ENCODE measurements at regions not wholly inside any gene's neighbourhood (a gene's known extent, or its start where the extent isn't known, plus 50 kb on each side); places are given as distances from the start of the nearest gene placed in this dataset.
A peak's percentile ranks its signal among the peaks of the same experiment; 100 is the strongest.

GRCh38 chr6:22021966-22022365, 274.9 kb downstream of the PRL start:
- 59% methylated on average over 1 of the region's 1 CpG for WGBS (ENCODE audit: low lambda C conversion rate)
- POLR2A ChIA-PET: no interaction called here

DNA sequence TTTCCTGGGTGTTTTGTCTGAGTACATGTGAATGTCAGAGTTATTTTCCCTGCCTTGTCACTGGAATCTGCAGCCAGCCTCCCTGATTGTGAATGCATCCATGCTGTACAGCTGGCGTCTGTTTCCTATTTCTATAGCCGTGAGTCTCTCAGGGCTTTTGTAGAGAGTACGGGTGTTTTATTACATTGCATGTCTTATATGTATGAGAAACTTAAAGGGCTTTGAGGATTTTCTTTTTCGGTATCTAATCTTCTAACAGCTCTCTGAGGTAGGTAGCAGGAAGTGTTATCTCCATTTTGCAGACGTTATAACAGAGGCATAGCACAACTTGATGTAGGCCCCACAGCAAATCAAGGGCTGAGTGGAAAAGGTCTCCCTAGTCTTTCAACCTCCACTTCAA, 272.9 kb downstream of the PRL start:
- H3K4me1 ChIP-seq (ENCODE audit: control insufficient read depth in 1 of 2, insufficient read depth in 2 of 2, low read depth in 1 of 2, low read length in 1 of 2): peaks cover 8 to 15% of the 10 kb centered on the region in 2 experiments
- H3K9me2 ChIP-seq: no peaks in the 10 kb centered on the region
- no peak overlapping the region for H3K4me3 ChIP-seq (ENCODE audit: low read depth in 2 of 2, low read length in 1 of 2)
- no peaks in the 10 kb centered on the region for H3K79me2 ChIP-seq (ENCODE audit: insufficient read depth)
- WGBS (ENCODE audit: low lambda C conversion rate): 65% methylated on average over 5 of the region's 5 CpGs
- peak; percentile 24 for DNase-seq
- no peaks in the 10 kb centered on the region for H3K27me3 ChIP-seq (ENCODE audit: insufficient read depth)
- peaks cover 0 to 12% of the 10 kb centered on the region in 2 experiments for H3K36me3 ChIP-seq (replicated peaks in 1 of 2; ENCODE audit: control insufficient read depth in 1 of 2, insufficient read depth in 2 of 2, low read length in 1 of 2)
- ChIA-PET POLR2A (no interaction called here), CTCF (interaction anchor here (0.6 kb wide), 1 partner anchor 205 kb away, joined by 3 read pairs; no protein-coding TSS in a partner anchor)
- no peak overlapping the region for H3K4me2 ChIP-seq
- TF ChIP-seq IRF3 (IDR thresholded peaks at IDR 0.05; ENCODE audit: low read depth, low read length) (no peak), RAD21 (IDR thresholded peaks at IDR 0.05; ENCODE audit: low read length) (0 out of 2 replicates have a peak, but pooled peaks have one; percentile 6), MXI1 (IDR thresholded peaks at IDR 0.05; ENCODE audit: low read depth, low read length) (peak; percentile 49; the same call in 1 of the 2 replicates)
- no peaks in the 10 kb centered on the region for H3K9me3 ChIP-seq
- no peaks in the 10 kb centered on the region for H4K20me1 ChIP-seq (ENCODE audit: insufficient read depth)
- no peak overlapping the region for H3K9ac ChIP-seq
- peak overlapping the region in 1 of 2 experiments; percentile 43; a peak in 2 of 4 replicates for H3K27ac ChIP-seq (ENCODE audit: low read depth in 2 of 2, low read length in 1 of 2)
- H2AFZ ChIP-seq (ENCODE audit: low read depth): no peak overlapping the region
- peaks cover 5% of the 10 kb centered on the region for H3F3A ChIP-seq (replicated peaks; ENCODE audit: insufficient read depth)

More at GRCh38 chr6:22021966-22022365, 274.9 kb downstream of the PRL start:
- Histone ChIP-seq H3K4me3 (ENCODE audit: low read depth in 2 of 2, low read length in 1 of 2) (no peak overlapping the region), H3F3A (replicated peaks; ENCODE audit: insufficient read depth) (peaks cover 5% of the 10 kb centered on the region), H3K4me2 (no peak overlapping the region), H3K36me3 (replicated peaks in 1 of 2; ENCODE audit: control insufficient read depth in 1 of 2, insufficient read depth in 2 of 2, low read length in 1 of 2) (peaks cover 0 to 12% of the 10 kb centered on the region in 2 experiments), H3K9ac (no peak overlapping the region), H4K20me1 (ENCODE audit: insufficient read depth) (no peaks in the 10 kb centered on the region), H3K79me2 (ENCODE audit: insufficient read depth) (no peaks in the 10 kb centered on the region), H3K9me2 (no peaks in the 10 kb centered on the region), H3K4me1 (ENCODE audit: control insufficient read depth in 1 of 2, insufficient read depth in 2 of 2, low read depth in 1 of 2, low read length in 1 of 2) (peaks cover 8 to 15% of the 10 kb centered on the region in 2 experiments), H3K27me3 (ENCODE audit: insufficient read depth) (no peaks in the 10 kb centered on the region), H3K27ac (ENCODE audit: low read depth in 2 of 2, low read length in 1 of 2) (no peak overlapping the region), H2AFZ (ENCODE audit: low read depth) (no peak overlapping the region), H3K9me3 (no peaks in the 10 kb centered on the region)
- CTCF ChIA-PET: no interaction called here
- TF ChIP-seq TAF1 (IDR thresholded peaks at IDR 0.05; ENCODE audit: borderline replicate concordance, low read depth, low read length) (no peak), TCF12 (IDR thresholded peaks at IDR 0.05) (no peak), FOSL2 (IDR thresholded peaks at IDR 0.05; ENCODE audit: borderline replicate concordance, low read depth) (no peak), NRF1 (IDR thresholded peaks at IDR 0.05; ENCODE audit: low read depth, low read length) (no peak), IRF3 (IDR thresholded peaks at IDR 0.05; ENCODE audit: low read depth, low read length) (no peak), YY1 (IDR thresholded peaks at IDR 0.05; ENCODE audit: low read depth) (no peak), PBX3 (IDR thresholded peaks at IDR 0.05) (no peak), ZBTB33 (IDR thresholded peaks at IDR 0.05; ENCODE audit: borderline replicate concordance, low read depth) (no peak)
- DNase-seq: no peak
